Effector memory CD8-positive, alpha-beta T cell (primary cell): ENCODE measurements at regions not wholly inside any gene's neighbourhood (a gene's known extent, or its start where the extent isn't known, plus 50 kb on each side); places are given as distances from the start of the nearest gene placed in this dataset.

Source experiments
- ATAC-seq: fragments of 150-1000 bp; cut with Tn5 transposase; replicated peaks from 2 replicates; pipeline ENCODE4 v1.10.0; 2021; ENCODE audit warnings: mild to moderate bottlenecking, moderate library complexity
- DNase-seq, 3 experiments: peaks; one replicate each; pipeline ENCODE4 v3.0.0; 2021
- H3K27ac Mint-ChIP-seq, 2 donors: one replicate each; pipeline ENCODE4 v1.8.0; 2022; ENCODE audit warnings: mild to moderate bottlenecking in 2 of 2, mixed read lengths in 2 of 2, moderate library complexity in 2 of 2
- H3K27me3 Mint-ChIP-seq, 2 donors: one replicate each; pipeline ENCODE4 v1.8.0; 2022; ENCODE audit warnings: mixed read lengths in 2 of 2
- H3K36me3 Mint-ChIP-seq: one replicate; pipeline ENCODE4 v1.8.0; 2022; ENCODE audit warnings: mild to moderate bottlenecking, moderate library complexity, mixed read lengths; ENCODE audit not compliant: insufficient read depth
- H3K4me1 Mint-ChIP-seq, 2 donors: one replicate each; pipeline ENCODE4 v1.8.0; 2022; ENCODE audit warnings: low read depth in 2 of 2, mixed read lengths in 2 of 2
- H3K4me3 Mint-ChIP-seq, 2 donors: one replicate each; pipeline ENCODE4 v1.8.0; 2022; ENCODE audit warnings: mild to moderate bottlenecking in 2 of 2, mixed read lengths in 2 of 2, moderate library complexity in 2 of 2
- H3K9me3 Mint-ChIP-seq, 2 donors: one replicate each; pipeline ENCODE4 v1.8.0; 2022; ENCODE audit warnings: mixed read lengths in 2 of 2

DNA sequence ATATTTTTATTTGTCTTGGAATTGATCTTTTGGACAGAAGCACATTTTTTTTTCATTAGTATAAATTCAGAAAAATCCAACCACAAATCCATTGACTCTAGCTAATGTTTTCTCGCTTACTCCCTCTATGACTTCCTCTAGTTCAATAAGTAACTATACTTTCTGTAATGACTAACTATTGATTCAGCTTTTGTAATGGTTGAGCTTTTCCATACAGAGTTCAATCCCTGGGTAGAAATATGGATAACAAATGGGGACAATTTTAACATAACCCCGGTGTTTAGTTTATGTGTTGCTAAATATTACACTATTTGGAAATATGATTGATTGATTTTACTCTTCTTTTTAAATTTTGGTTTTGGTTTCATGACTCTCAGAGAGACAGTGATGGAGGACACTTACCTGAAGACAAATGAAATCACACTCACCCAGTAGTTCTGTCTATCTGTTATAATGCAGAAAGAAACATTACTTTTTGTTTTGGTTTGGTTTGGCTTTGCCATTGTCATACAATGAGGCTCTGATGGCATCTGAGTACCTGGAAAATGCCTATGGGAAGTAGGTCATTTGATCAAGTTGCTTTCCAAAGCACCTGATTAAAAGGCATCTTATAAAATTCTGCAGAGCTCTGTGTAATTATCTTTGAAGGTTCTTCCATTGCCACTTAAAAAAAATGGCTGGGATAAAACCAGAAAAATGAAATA is 309.7 kb upstream of the MPDZ start:
- no peak for DNase-seq
- Mint-ChIP-seq H3K27me3 (no peaks in the 10 kb centered on the region), H3K4me1 (no peaks in the 10 kb centered on the region), H3K9me3 (peaks cover 5 to 16% of the 10 kb centered on the region in 2 donors), H3K27ac (no peak overlapping the region), H3K4me3 (no peak overlapping the region), H3K36me3 (no peaks in the 10 kb centered on the region)
- ATAC-seq = no peak

- Mint-ChIP-seq H3K27ac (no peak overlapping the region), H3K27me3 (no peaks in the 10 kb centered on the region), H3K36me3 (no peaks in the 10 kb centered on the region), H3K9me3 (peaks cover 9 to 22% of the 10 kb centered on the region in 2 donors), H3K4me1 (no peaks in the 10 kb centered on the region), H3K4me3 (no peak overlapping the region)
- DNase-seq (no peak), ATAC-seq (no peak)
These were observed 308.9 kb upstream of the MPDZ start for GRCh38 chr9:13588151-13589033.

DNA sequence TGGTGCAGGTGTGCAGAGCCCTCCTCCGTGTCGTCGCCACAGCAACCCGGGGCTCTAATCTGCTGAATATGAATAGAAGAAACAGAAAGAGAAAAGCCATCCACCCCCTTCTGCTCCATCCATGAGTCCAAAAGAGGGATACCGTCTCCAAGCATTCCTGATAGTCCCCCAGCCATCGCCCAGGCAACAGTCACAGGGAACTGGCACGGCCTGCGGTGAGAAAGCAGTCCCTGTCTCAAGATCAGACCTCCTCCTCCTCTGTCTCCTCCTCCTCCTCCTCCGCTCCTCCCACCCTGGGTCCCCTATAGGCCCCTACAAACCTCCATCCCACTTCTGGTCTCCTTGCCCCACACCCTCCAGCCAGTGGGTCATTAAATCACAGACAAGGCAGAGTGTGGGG is 308.1 kb upstream of the MPDZ start:
- DNase-seq (no peak), ATAC-seq (no peak)
- Mint-ChIP-seq H3K9me3 (peaks cover 9 to 22% of the 10 kb centered on the region in 2 donors), H3K4me3 (no peak overlapping the region), H3K36me3 (no peaks in the 10 kb centered on the region), H3K27ac (no peak overlapping the region), H3K27me3 (no peaks in the 10 kb centered on the region), H3K4me1 (no peaks in the 10 kb centered on the region)

DNA sequence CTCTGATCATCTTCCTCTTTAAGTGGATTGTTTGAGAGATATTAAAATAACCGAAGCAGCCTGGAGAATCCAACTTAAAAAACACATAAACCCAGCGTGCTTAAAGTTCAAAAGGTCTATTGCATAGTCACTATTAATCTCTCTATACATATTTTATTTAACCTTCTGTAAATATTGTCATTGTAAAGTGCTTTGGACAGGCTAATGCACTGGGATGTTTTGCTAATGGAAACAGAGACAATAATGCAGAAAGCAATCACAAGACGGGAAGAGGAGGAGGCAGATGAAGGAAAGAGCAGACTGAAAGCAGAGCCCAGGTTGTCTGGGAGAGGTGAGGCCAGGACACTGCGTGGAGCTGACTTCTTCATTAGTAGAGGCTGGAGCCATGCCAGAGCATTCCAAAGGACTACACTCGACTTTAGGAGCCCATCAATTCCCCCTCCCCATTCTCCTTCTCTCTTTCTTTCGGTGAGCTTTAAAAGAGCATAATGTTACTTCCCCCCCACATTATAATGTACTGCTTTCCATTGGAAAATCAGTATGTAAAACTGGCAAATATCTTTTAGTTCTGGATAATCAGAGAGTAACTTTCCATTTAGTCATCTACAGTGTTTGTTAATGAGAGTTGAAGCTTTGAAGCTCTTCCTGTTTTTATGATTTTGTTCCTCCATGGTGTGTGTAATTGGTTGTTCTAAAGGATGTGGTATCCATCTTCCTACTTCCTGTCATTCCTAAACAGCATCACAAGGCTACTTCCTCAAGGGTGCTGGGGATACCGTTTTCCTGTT is 307.3 kb upstream of the MPDZ start:
- Mint-ChIP-seq H3K4me3 (no peak overlapping the region), H3K27ac (no peak overlapping the region), H3K27me3 (no peaks in the 10 kb centered on the region), H3K36me3 (no peaks in the 10 kb centered on the region), H3K4me1 (no peaks in the 10 kb centered on the region), H3K9me3 (peaks cover 9 to 22% of the 10 kb centered on the region in 2 donors)
- DNase-seq (no peak), ATAC-seq (no peak)

DNA sequence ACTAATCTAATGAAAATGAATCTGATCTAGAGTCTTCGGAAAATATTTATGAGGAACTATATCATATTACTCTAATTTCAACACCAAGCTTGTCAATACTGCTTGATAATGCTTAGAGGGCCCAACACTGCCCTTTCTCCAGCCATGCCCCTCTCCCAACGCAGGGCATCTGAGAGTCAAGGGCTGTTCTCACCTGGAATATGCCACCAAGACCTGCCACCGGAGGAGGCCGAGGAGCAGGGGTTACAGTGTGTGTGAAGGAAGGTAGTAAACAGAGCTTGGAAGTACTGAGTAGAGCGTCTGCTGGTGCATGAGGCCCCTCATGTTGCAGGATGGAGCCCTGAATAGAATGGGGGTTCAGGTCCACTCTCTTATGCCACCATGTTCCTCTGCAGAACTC is 301.3 kb upstream of the MPDZ start:
- H3K4me1 Mint-ChIP-seq = no peaks in the 10 kb centered on the region
- no peak overlapping the region for H3K27ac Mint-ChIP-seq
- no peaks in the 10 kb centered on the region for H3K36me3 Mint-ChIP-seq
- H3K9me3 Mint-ChIP-seq = peaks cover 8 to 14% of the 10 kb centered on the region in 2 donors
- ATAC-seq (no peak), DNase-seq (no peak)
- no peak overlapping the region for H3K4me3 Mint-ChIP-seq
- H3K27me3 Mint-ChIP-seq = no peaks in the 10 kb centered on the region

- peaks cover 10 to 18% of the 10 kb centered on the region in 2 donors for H3K9me3 Mint-ChIP-seq
- H3K4me1 Mint-ChIP-seq = no peaks in the 10 kb centered on the region
- H3K27ac Mint-ChIP-seq = no peak overlapping the region
- no peaks in the 10 kb centered on the region for H3K27me3 Mint-ChIP-seq
- ATAC-seq (no peak), DNase-seq (no peak)
- H3K36me3 Mint-ChIP-seq = no peaks in the 10 kb centered on the region
- no peak overlapping the region for H3K4me3 Mint-ChIP-seq
These were observed 300.6 kb upstream of the MPDZ start for GRCh38 chr9:13580131-13580530.

DNA sequence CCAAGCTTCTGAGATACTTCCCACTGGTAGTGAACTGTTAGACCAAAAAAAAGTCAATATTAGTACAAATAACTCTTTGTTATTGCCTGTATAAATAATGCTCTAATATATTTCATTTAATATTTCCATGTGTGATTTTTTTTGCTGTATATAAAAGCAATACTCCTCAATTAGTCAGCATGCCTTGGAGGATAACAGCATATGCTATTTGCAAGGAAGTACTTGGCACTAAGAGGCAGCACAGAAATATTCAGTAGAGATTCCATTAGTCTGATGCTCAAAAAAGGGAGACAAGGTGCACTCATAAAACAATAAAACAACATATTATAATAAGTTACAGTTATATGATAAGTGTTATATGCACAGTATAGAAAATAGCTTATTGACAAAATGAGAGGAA is 296.6 kb upstream of the MPDZ start:
- no peak for ATAC-seq
- Mint-ChIP-seq H3K9me3 (peaks cover 6 to 18% of the 10 kb centered on the region in 2 donors), H3K4me3 (no peak overlapping the region), H3K4me1 (no peaks in the 10 kb centered on the region), H3K27ac (no peak overlapping the region), H3K36me3 (no peaks in the 10 kb centered on the region), H3K27me3 (no peaks in the 10 kb centered on the region)
- DNase-seq = no peak

DNA sequence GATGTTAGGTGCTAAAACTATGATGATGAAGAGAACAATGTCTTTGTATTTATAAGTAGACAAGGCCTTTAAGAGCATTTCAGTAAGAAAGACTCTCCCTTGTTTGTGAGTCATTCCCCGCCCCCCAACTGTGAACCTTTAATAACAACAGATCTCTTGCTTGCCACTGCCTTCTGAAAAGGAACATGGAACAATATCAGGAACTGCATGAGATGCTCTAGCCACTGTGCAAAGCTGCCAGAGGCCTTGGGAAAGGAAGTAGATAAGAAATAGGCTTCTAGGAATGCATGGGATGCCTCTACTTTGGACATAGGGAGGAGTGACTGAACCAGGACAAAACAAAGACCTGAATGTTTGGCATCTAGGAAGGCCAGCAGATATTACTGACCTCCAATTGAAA is 296.1 kb upstream of the MPDZ start:
- DNase-seq (no peak), ATAC-seq (no peak)
- Mint-ChIP-seq H3K27ac (no peak overlapping the region), H3K27me3 (no peaks in the 10 kb centered on the region), H3K36me3 (no peaks in the 10 kb centered on the region), H3K9me3 (peaks cover 6 to 18% of the 10 kb centered on the region in 2 donors), H3K4me3 (no peak overlapping the region), H3K4me1 (no peaks in the 10 kb centered on the region)

DNA sequence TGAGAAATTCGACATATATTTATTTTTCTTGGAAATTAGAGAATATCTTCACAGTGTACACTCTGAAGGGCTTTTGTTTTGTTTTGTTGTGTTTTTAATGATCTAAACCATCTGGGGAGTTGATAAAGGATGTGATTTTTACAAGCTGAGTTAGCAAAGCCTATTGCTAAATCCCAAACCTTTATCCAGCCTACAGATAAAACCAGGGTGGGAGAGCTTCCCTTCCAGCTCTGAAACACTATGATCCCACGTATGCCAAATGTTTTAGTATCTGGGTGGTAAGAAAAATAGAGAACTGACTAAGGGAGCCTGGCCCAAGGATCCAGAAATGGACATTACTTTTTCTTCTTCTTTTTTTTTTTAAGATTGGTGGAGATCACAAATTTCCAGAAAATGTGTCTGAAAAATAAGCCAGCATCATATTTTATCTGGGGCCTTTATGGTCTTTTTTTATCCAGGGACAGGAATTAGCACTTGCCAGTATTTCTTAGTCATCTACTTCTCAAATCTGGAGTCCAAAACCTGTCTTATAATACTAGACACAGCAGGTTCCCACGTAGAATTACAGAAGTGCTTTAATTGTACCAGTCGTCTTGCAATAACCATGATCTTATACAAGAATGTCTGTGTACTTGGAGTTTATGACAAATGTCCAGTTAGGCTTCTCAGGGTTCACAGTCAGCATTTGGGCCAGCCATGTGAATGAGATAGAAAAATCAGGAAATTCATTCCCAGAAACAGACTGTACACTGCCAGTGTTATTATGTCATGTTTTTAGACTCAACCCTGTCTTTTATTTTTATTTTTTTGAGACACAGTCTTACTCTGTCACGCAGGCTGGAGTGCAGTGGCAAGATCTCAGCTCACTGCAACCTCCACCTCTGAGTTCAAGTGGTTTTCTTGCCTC is 290.8 kb upstream of the MPDZ start:
- Mint-ChIP-seq H3K4me3 (no peak overlapping the region), H3K36me3 (no peaks in the 10 kb centered on the region), H3K4me1 (peaks cover 0 to 6% of the 10 kb centered on the region in 2 donors), H3K9me3 (peaks cover 4 to 16% of the 10 kb centered on the region in 2 donors), H3K27ac (no peak overlapping the region), H3K27me3 (peaks cover 0 to 7% of the 10 kb centered on the region in 2 donors)
- ATAC-seq (no peak), DNase-seq (no peak)

- Mint-ChIP-seq H3K36me3 (no peaks in the 10 kb centered on the region), H3K27me3 (peaks cover 0 to 7% of the 10 kb centered on the region in 2 donors), H3K27ac (no peak overlapping the region), H3K4me3 (no peak overlapping the region), H3K9me3 (peaks cover 2 to 11% of the 10 kb centered on the region in 2 donors), H3K4me1 (peaks cover 0 to 6% of the 10 kb centered on the region in 2 donors)
- DNase-seq (no peak), ATAC-seq (no peak)
These were observed 290.1 kb upstream of the MPDZ start for GRCh38 chr9:13569602-13570067.

- Mint-ChIP-seq H3K27me3 (peaks cover 0 to 7% of the 10 kb centered on the region in 2 donors), H3K27ac (no peak overlapping the region), H3K4me3 (peak overlapping the region; percentile 25 to 54), H3K4me1 (peaks cover 0 to 6% of the 10 kb centered on the region in 2 donors), H3K36me3 (no peaks in the 10 kb centered on the region), H3K9me3 (peaks cover 4 to 6% of the 10 kb centered on the region in 2 donors)
- no peak for ATAC-seq
- no peak for DNase-seq
These were observed 289.5 kb upstream of the MPDZ start for GRCh38 chr9:13568841-13569601.

GRCh38 chr9:13568405-13568804 is 288.9 kb upstream of the MPDZ start:
- Mint-ChIP-seq H3K9me3 (peaks cover 0 to 6% of the 10 kb centered on the region in 2 donors), H3K36me3 (no peaks in the 10 kb centered on the region), H3K4me3 (peak overlapping the region; percentile 25 to 54), H3K27ac (no peak overlapping the region), H3K27me3 (peaks cover 0 to 7% of the 10 kb centered on the region in 2 donors), H3K4me1 (peaks cover 0 to 6% of the 10 kb centered on the region in 2 donors)
- ATAC-seq (no peak), DNase-seq (no peak)
